NB4 (cell line): ENCODE measurements at regions not wholly inside any gene's neighbourhood (a gene's known extent, or its start where the extent isn't known, plus 50 kb on each side); places are given as distances from the start of the nearest gene placed in this dataset.

Source experiments
- DNase-seq: peaks from one replicate; pipeline ENCODE4 v3.0.0; 2010; ENCODE audit warnings: low read depth
- H3K4me3 ChIP-seq: one replicate; pipeline ENCODE4 v1.5.1; 2011; ENCODE audit warnings: mild to moderate bottlenecking, low read depth, low read length, moderate library complexity
- MYC ChIP-seq: IDR thresholded peaks from 2 replicates; pipeline ENCODE4 v1.6.1; 2011; ENCODE audit warnings: low read depth, low read length
- POLR2A ChIP-seq: IDR thresholded peaks from 2 replicates; pipeline ENCODE4 v1.6.1; 2011; ENCODE audit warnings: mild to moderate bottlenecking; ENCODE audit not compliant: insufficient read length; ENCODE audit errors: extremely low read depth
- TF ChIP-seq, protein P1 (sequence below): IDR thresholded peaks from 2 replicates; pipeline ENCODE4 v1.6.1; 2011; ENCODE audit warnings: low read depth, low read length
- TF ChIP-seq, protein P2 (sequence below): IDR thresholded peaks from one replicate; pipeline ENCODE4 v1.5.1; 2012; ENCODE audit warnings: low read depth, low read length

DNA sequence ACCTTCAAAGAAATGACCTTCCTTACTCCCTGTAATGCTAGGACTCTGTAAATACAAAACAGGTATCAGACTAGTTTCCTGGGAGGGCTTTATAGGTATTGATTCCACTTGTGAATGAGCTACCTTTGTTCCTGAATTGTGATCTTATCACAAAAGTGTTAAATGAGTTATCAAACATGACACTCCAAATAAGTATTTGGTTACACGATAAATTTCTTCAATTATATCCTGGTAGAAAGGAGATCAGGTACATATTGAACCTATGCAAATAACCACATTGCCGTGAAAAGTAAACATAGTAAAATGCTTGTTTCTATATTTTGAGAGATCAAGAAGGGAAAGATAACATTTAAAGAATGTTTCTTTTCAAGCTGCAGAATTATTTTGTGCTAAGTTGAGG lies 285.3 kb downstream of the HIVEP2 start:
- H3K4me3 ChIP-seq, result no peak overlapping the region
- TF ChIP-seq, protein P1, sequence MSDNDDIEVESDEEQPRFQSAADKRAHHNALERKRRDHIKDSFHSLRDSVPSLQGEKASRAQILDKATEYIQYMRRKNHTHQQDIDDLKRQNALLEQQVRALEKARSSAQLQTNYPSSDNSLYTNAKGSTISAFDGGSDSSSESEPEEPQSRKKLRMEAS, result no peak
- no peak for TF ChIP-seq POLR2A
- no peak for DNase-seq

DNA sequence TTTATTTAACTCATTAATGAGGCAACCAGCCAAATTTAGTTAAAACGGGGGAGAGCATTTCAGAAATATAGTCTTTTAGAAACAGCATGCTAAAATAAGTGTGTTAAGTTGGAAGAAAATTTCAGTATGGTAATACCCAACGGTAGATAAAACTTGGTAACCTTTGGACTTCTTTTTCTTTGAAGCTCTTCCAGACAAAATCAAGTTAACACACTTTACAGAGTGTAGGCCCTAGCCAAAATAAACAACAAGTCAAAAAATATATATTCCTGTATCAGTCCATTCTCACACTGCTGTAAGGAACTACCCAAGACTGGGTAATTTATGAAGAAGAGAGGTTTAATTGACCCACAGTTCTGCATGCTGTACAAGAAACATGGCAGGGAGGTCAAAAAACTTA lies 279.6 kb downstream of the HIVEP2 start:
- DNase-seq, result no peak
- no peak overlapping the region for H3K4me3 ChIP-seq
- TF ChIP-seq MYC, result no peak
- no peak for TF ChIP-seq POLR2A
- TF ChIP-seq, protein P1, result no peak
- TF ChIP-seq, protein P2, sequence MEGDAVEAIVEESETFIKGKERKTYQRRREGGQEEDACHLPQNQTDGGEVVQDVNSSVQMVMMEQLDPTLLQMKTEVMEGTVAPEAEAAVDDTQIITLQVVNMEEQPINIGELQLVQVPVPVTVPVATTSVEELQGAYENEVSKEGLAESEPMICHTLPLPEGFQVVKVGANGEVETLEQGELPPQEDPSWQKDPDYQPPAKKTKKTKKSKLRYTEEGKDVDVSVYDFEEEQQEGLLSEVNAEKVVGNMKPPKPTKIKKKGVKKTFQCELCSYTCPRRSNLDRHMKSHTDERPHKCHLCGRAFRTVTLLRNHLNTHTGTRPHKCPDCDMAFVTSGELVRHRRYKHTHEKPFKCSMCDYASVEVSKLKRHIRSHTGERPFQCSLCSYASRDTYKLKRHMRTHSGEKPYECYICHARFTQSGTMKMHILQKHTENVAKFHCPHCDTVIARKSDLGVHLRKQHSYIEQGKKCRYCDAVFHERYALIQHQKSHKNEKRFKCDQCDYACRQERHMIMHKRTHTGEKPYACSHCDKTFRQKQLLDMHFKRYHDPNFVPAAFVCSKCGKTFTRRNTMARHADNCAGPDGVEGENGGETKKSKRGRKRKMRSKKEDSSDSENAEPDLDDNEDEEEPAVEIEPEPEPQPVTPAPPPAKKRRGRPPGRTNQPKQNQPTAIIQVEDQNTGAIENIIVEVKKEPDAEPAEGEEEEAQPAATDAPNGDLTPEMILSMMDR, result no peak

DNA sequence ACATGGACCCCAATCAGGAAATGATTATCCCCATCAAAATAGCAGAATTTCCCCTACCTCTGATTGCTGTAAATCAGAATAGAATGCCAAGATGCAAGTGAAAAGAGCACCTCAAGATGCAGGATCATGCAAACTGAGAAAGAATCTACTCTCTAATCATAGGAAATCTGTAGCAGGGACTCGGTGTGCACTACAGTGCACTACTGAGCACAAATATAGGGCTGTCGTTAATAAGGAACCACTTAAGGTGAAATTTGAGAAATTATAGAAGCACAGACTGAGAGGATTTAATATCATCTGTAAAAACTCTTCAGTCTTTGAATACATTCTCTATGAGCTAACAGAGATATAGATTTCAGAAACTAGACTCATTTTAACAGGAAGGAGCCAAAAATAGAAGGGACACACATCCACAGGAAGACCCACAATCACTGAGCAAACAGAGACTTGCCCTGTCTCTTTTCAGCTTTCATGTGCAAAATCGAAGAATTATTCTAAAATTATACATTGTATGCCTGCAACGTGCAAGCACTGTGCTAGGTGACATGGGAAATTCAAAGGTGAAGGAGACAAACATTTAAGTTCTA lies 278.3 kb downstream of the HIVEP2 start:
- no peak overlapping the region for H3K4me3 ChIP-seq
- DNase-seq, result no peak
- TF ChIP-seq, protein P2, result no peak
- TF ChIP-seq MYC, result no peak
- TF ChIP-seq POLR2A, result no peak
- TF ChIP-seq, protein P1, result no peak

DNA sequence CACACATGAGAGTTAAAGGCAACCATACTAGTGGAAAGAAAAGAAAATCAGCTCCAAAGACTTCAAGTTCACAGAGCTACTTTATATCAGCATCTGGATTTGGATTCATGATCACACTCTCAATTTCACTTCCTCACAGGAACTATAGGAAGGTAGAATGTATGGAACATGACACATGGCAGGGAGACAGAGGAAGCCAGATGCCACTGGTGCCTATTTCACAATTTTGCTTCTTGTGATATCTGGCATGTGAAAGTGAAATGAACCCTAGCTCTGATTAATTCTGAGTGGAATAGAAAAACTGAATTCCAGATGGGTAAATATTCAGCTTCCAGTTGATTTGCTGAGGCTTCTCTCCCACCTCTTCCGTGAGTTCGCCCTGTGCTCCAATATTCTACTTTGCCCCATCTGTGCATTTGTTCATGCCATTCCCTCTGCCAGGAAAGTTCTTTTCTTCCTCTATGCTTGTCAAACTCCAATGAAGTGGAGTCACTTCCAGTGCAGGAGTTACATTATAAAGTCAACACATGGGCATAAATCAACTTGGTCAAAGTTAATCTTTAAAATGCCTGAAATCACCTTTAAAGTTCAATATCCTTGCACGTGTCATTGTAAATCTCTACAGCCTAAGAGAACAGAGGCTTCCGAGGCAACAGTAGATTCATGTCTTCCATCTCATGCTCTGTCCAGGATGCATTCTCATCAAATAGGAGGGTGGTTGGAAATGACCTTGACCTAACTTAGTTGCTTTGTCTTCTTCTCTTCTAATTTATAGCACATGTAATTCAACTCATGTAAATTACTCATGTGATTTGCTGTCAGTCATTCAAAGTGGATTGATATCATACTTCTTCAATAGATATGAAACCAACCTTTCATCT lies 275.3 kb downstream of the HIVEP2 start:
- no peak for DNase-seq
- H3K4me3 ChIP-seq, result no peak overlapping the region
- no peak for TF ChIP-seq MYC
- no peak for TF ChIP-seq POLR2A
- TF ChIP-seq, protein P1, result no peak
- TF ChIP-seq, protein P2, result no peak

DNA sequence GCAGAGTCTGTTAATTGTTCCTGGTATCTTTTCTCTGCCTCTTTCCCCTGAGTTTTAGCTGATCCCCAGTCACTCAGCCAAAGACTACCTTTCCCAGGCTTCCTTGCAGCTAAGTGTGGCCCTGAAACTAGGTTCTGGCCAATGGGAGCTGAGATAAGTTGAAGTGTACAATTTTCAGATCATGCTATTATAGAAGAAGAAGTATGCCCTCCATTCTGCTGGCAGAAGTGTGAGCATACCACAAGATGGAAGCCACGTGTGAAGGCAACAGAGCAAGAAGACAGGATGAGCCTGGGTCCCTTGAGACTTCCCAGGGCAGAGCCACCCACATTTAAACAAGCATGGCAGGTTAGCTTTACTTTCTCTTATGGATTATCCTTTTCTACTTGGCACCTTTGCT lies 273.2 kb downstream of the HIVEP2 start:
- TF ChIP-seq, protein P1, result peak; percentile 36; the same call in 1 of the 2 replicates
- no peak for TF ChIP-seq POLR2A

DNA sequence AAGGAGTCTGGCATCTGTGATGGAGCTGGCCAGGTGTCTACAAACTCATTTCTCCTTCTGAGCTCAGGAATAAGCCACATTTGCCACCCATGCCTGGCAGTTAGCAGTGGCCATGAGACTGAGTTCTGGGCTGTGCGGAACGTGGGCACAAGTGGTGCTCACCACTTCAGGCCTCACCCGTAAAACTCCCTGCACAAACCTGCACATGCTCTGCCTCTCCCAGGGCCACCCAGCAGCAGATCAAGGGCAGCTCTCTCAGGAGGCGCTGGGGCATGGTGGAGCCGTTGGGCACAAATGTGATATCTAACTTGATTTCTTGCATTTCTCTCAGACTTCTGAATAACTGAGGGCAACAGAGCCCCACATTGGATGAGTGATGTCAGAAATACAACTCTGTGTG lies 269.5 kb downstream of the HIVEP2 start:
- TF ChIP-seq POLR2A, result no peak
- TF ChIP-seq, protein P2, result no peak
- TF ChIP-seq MYC, result no peak
- TF ChIP-seq, protein P1, result no peak
- no peak overlapping the region for H3K4me3 ChIP-seq
- no peak for DNase-seq

More for the DNA sequence above, 273.2 kb downstream of the HIVEP2 start:
- peak; percentile 17 for DNase-seq
- H3K4me3 ChIP-seq, result no peak overlapping the region
